HG02588 (cell line): ENCODE measurements at regions not wholly inside any gene's neighbourhood (a gene's known extent, or its start where the extent isn't known, plus 50 kb on each side); places are given as distances from the start of the nearest gene placed in this dataset.
"Not testable (repeated sequence)": the region's sequence is repeated elsewhere in the genome, so short reads cannot be mapped to it uniquely, and the experiment has no call there.

Experiments used
- ATAC-seq: cut with Tn5 transposase; IDR thresholded peaks from one replicate; pipeline ENCODE4 v1.9.1; 2021; ENCODE audit warnings: mild to moderate bottlenecking, moderate library complexity; ENCODE audit not compliant: unreplicated experiment

GRCh38 chr6:85236636-85237035 is 213.2 kb upstream of the NT5E start:
- ATAC-seq, result no peak

GRCh38 chr6:85227345-85227744 is 222.5 kb upstream of the NT5E start:
- not testable (repeated sequence) for ATAC-seq

- not testable (repeated sequence) for ATAC-seq
These were observed 237.1 kb upstream of the NT5E start for GRCh38 chr6:85212794-85213193.

- no peak for ATAC-seq
These were observed 254.6 kb upstream of the NT5E start for GRCh38 chr6:85195243-85195642.

- no peak for ATAC-seq
These were observed 256.5 kb upstream of the NT5E start for GRCh38 chr6:85193339-85193738.

- ATAC-seq, result no peak
These were observed 257.3 kb upstream of the NT5E start for GRCh38 chr6:85192596-85192995.

- no peak for ATAC-seq
These were observed 257.7 kb upstream of the NT5E start for GRCh38 chr6:85192186-85192585.

GRCh38 chr6:85191656-85192055 is 258.2 kb upstream of the NT5E start:
- no peak for ATAC-seq

- no peak for ATAC-seq
These were observed 263.2 kb upstream of the NT5E start for GRCh38 chr6:85186546-85187175.

GRCh38 chr6:85185977-85186376 is 263.9 kb upstream of the NT5E start:
- ATAC-seq, result no peak

- no peak for ATAC-seq
These were observed 266.0 kb upstream of the NT5E start for GRCh38 chr6:85183841-85184240.

GRCh38 chr6:85172705-85173104 is 277.2 kb upstream of the NT5E start:
- no peak for ATAC-seq

- no peak for ATAC-seq
These were observed 277.7 kb upstream of the NT5E start for GRCh38 chr6:85172161-85172560.

- ATAC-seq, result no peak
These were observed 280.7 kb upstream of the NT5E start for GRCh38 chr6:85169189-85169588.

GRCh38 chr6:85168146-85168545 is 281.7 kb upstream of the NT5E start:
- ATAC-seq, result no peak

GRCh38 chr6:85166114-85166741 is 283.7 kb upstream of the NT5E start:
- no peak for ATAC-seq

GRCh38 chr6:85163156-85164080 is 286.5 kb upstream of the NT5E start:
- no peak for ATAC-seq

GRCh38 chr6:85157311-85157710 is 292.6 kb upstream of the NT5E start:
- ATAC-seq, result no peak

GRCh38 chr6:85143676-85144075 is 306.2 kb upstream of the NT5E start:
- ATAC-seq, result no peak

- no peak for ATAC-seq
These were observed 312.0 kb upstream of the NT5E start for GRCh38 chr6:85137865-85138264.

- no peak for ATAC-seq
These were observed 313.6 kb upstream of the NT5E start for GRCh38 chr6:85136310-85136709.
